ENCODE measurements at regions not wholly inside any gene's neighbourhood (a gene's known extent, or its start where the extent isn't known, plus 50 kb on each side); places are given as distances from the start of the nearest gene placed in this dataset.

DNA sequence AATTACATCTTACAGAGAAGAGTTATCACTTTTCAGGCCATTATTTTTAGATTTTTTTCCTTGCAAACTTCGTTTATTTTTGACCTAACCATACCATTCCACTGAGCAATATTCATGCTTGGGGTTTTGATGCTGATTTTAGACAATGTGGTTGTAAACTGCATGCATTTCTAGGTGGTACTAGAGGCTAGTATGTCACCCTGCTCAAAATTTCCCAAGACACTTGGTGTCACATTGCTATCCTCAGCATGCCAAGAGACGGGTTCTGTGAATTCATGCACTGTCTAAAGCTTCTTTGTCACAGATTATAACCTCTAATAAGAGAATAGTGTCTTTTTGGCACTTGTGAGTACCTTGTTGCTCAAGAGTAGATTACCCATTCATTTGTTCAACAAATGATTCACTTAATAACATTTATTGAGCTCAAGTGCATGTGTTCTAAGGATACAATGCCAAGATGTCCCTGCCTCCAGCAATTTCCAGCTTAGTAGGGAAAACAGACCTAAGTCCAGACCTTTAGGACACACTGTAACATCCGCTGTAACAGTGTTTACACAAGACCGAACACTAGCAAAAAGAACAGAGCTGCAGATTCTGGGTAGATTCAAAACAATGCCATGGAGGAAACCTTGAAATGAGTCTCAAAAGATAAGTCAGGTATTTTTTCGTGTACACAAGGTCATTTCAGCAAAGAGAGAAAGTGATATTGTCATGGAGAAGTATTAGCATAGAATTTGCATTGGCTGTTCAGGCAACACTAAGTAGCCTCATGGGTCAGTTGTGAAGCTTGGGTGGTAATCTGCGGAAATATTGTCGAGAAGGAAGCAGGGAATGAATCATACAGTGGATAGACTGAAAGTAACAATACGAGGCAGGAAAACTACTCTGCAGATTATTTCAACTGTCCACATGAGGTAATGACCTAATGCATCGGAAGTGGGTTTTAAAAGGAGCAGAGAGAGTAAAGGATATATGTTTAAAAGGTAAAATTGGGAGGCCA is 515.1 kb upstream of the ZFP42 start:
- Histone ChIP-seq H3K9me3 (ENCODE audit: insufficient read depth, low read length) (no peaks in the 10 kb centered on the region), H3K9ac (ENCODE audit: insufficient read length, low read depth) (no peak overlapping the region), H3K4me3 (ENCODE audit: insufficient read length, low read depth) (no peak overlapping the region), H3K4me1 (ENCODE audit: insufficient read depth, insufficient read length) (no peaks in the 10 kb centered on the region), H3K27me3 (ENCODE audit: insufficient read depth, insufficient read length) (no peaks in the 10 kb centered on the region), H3K36me3 (ENCODE audit: insufficient read depth, insufficient read length, low read length) (no peaks in the 10 kb centered on the region)
- no peak for DNase-seq (ENCODE audit: low read depth, low spot score)
- TF ChIP-seq ZNF274 (IDR thresholded peaks at IDR 0.05; ENCODE audit: low read depth, low read length), result no peak
- no peak for TF ChIP-seq YY1 (IDR thresholded peaks at IDR 0.05; ENCODE audit: insufficient read depth, insufficient read length)
- no peak for TF ChIP-seq SUZ12 (IDR thresholded peaks at IDR 0.05; ENCODE audit: extremely low read depth, insufficient read depth, insufficient read length)

DNA sequence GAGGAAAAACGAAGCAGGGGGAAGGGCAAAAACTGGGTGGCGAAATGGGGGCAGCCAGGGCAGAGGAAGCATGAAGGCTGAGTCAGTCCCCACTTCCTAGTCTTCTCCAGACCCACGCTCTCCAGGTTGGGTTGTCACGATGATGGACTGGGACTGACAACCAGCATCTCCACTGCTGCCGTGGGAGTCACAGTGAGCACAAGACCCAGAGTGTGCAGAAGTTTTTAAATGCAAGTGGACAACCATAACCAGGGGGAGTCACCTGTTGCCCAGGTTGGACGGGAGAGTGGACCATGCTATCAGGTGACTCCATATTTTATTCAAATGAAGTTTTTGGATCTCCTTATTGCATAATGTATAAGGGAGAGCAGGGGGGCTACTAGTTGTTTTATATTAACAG is 511.4 kb upstream of the ZFP42 start:
- H3K27me3 ChIP-seq (ENCODE audit: insufficient read depth, insufficient read length), result no peaks in the 10 kb centered on the region

DNA sequence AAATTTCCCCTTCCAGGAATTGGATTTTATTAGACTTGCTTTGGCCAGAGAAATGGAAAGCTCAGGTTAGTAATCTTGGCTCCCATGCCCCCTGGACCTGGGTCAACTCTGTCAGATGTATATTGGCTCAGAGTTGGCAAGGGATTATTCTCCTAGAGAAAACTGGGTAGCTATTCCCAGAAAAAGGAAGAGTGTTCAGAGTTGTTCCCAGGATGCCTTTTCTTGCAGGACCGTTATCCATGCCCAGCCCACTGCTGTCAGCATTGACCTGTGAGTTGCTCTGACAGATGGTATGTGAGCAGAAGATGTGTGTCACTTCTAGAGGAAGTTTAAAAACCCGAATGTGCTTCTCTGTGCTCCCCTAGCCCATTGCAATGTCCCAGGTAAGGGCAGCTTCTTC is 509.9 kb upstream of the ZFP42 start:
- Histone ChIP-seq H3K36me3 (ENCODE audit: insufficient read depth, insufficient read length, low read length) (no peaks in the 10 kb centered on the region), H3K4me3 (ENCODE audit: insufficient read length, low read depth) (no peak overlapping the region), H3K4me1 (ENCODE audit: insufficient read depth, insufficient read length) (no peaks in the 10 kb centered on the region), H3K9me3 (ENCODE audit: insufficient read depth, low read length) (no peaks in the 10 kb centered on the region; the same call in 1 of the 2 replicates), H3K27me3 (ENCODE audit: insufficient read depth, insufficient read length) (no peaks in the 10 kb centered on the region), H3K9ac (ENCODE audit: insufficient read length, low read depth) (no peak overlapping the region)
- no peak for TF ChIP-seq ZNF274 (IDR thresholded peaks at IDR 0.05; ENCODE audit: low read depth, low read length)
- DNase-seq (ENCODE audit: low read depth, low spot score), result no peak

More for the DNA sequence above, 511.4 kb upstream of the ZFP42 start:
- no peak overlapping the region for H3K9ac ChIP-seq (ENCODE audit: insufficient read length, low read depth)
- no peaks in the 10 kb centered on the region for H3K4me1 ChIP-seq (ENCODE audit: insufficient read depth, insufficient read length)
- no peaks in the 10 kb centered on the region for H3K36me3 ChIP-seq (ENCODE audit: insufficient read depth, insufficient read length, low read length)
- no peak overlapping the region for H3K4me3 ChIP-seq (ENCODE audit: insufficient read length, low read depth)
- no peaks in the 10 kb centered on the region; the same call in 1 of the 2 replicates for H3K9me3 ChIP-seq (ENCODE audit: insufficient read depth, low read length)
- no peak for DNase-seq (ENCODE audit: low read depth, low spot score)
- TF ChIP-seq YY1 (IDR thresholded peaks at IDR 0.05; ENCODE audit: insufficient read depth, insufficient read length) (no peak), ZNF274 (IDR thresholded peaks at IDR 0.05; ENCODE audit: low read depth, low read length) (no peak), SUZ12 (IDR thresholded peaks at IDR 0.05; ENCODE audit: extremely low read depth, insufficient read depth, insufficient read length) (no peak)

DNA sequence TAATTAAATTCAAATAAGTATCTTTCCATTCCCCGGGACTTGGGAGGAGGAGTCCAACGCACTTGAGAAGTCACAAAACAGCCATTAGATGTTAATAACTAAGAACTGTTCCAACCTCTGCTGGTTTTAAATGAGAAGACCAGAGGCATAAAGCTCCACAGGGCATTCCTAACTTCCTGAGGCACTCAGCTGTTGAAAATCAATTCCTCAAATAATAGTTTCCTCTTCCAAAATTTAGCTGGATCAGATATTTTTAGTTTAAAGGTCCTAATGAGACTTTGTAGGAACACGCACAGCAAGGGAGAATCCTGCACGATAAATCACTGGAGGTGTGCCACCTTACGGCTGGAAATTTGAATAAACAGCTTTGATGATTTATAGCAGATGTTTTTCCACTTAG is 504.3 kb upstream of the ZFP42 start:
- H3K9ac ChIP-seq (ENCODE audit: insufficient read length, low read depth), result no peak overlapping the region
- no peaks in the 10 kb centered on the region; the same call in 1 of the 2 replicates for H3K9me3 ChIP-seq (ENCODE audit: insufficient read depth, low read length)
- no peaks in the 10 kb centered on the region for H3K4me1 ChIP-seq (ENCODE audit: insufficient read depth, insufficient read length)
- no peak for DNase-seq (ENCODE audit: low read depth, low spot score)
- H3K27me3 ChIP-seq (ENCODE audit: insufficient read depth, insufficient read length), result no peaks in the 10 kb centered on the region
- no peak for TF ChIP-seq YY1 (IDR thresholded peaks at IDR 0.05; ENCODE audit: insufficient read depth, insufficient read length)
- TF ChIP-seq ZNF274 (IDR thresholded peaks at IDR 0.05; ENCODE audit: low read depth, low read length), result no peak
- TF ChIP-seq SUZ12 (IDR thresholded peaks at IDR 0.05; ENCODE audit: extremely low read depth, insufficient read depth, insufficient read length), result no peak
- H3K4me3 ChIP-seq (ENCODE audit: insufficient read length, low read depth), result no peak overlapping the region
- no peaks in the 10 kb centered on the region for H3K36me3 ChIP-seq (ENCODE audit: insufficient read depth, insufficient read length, low read length)

DNA sequence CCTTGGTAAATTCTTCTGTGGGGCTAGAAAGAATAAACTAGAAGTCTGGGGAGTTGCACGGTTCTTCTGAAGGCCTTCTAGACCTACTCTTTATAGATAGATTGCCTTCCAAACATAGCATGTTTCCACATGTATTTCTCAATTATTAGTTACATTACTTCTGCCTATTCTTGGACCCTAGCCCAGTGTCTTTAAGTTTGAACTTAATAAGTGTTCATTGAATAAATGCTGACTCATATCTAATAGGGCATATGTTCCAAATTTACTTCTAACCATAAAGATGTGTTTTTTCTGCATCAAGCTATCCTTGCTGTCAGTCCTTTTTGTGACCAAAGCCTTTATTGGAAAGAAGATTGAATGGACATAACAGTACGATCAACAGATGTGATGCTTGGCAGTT is 503.6 kb upstream of the ZFP42 start:
- no peaks in the 10 kb centered on the region for H3K27me3 ChIP-seq (ENCODE audit: insufficient read depth, insufficient read length)
- no peaks in the 10 kb centered on the region; the same call in 1 of the 2 replicates for H3K9me3 ChIP-seq (ENCODE audit: insufficient read depth, low read length)
- no peak for DNase-seq (ENCODE audit: low read depth, low spot score)
- no peaks in the 10 kb centered on the region for H3K4me1 ChIP-seq (ENCODE audit: insufficient read depth, insufficient read length)
- TF ChIP-seq ZNF274 (IDR thresholded peaks at IDR 0.05; ENCODE audit: low read depth, low read length) (no peak), SUZ12 (IDR thresholded peaks at IDR 0.05; ENCODE audit: extremely low read depth, insufficient read depth, insufficient read length) (no peak), YY1 (IDR thresholded peaks at IDR 0.05; ENCODE audit: insufficient read depth, insufficient read length) (no peak)
- no peak overlapping the region for H3K9ac ChIP-seq (ENCODE audit: insufficient read length, low read depth)
- H3K36me3 ChIP-seq (ENCODE audit: insufficient read depth, insufficient read length, low read length), result no peaks in the 10 kb centered on the region
- H3K4me3 ChIP-seq (ENCODE audit: insufficient read length, low read depth), result no peak overlapping the region

DNA sequence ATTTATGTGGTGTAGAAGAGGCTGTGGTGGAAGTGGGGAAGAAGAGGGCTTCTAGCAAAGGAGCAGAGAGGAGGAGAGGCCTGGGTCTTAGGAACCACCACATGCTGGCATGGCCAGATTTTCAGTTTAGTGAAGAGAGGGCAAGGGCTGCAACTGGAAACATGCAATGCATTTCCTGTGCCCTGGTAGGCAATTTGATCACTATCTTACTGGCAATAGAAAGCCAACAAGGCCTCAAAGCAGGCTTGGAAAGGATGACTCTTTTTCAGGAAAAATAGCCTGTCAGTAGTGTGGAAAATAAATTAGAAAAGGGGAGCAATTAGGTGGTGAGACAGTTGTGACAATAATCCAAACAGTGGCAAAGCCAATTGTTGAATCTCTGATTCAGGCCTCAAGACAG is 501.9 kb upstream of the ZFP42 start:
- no peak for TF ChIP-seq YY1 (IDR thresholded peaks at IDR 0.05; ENCODE audit: insufficient read depth, insufficient read length)
- H3K36me3 ChIP-seq (ENCODE audit: insufficient read depth, insufficient read length, low read length), result no peaks in the 10 kb centered on the region
- H3K4me1 ChIP-seq (ENCODE audit: insufficient read depth, insufficient read length), result no peaks in the 10 kb centered on the region
- no peaks in the 10 kb centered on the region for H3K27me3 ChIP-seq (ENCODE audit: insufficient read depth, insufficient read length)
- DNase-seq (ENCODE audit: low read depth, low spot score), result no peak
- H3K9ac ChIP-seq (ENCODE audit: insufficient read length, low read depth), result no peak overlapping the region
- H3K4me3 ChIP-seq (ENCODE audit: insufficient read length, low read depth), result no peak overlapping the region
- H3K9me3 ChIP-seq (ENCODE audit: insufficient read depth, low read length), result no peaks in the 10 kb centered on the region; the same call in 1 of the 2 replicates

DNA sequence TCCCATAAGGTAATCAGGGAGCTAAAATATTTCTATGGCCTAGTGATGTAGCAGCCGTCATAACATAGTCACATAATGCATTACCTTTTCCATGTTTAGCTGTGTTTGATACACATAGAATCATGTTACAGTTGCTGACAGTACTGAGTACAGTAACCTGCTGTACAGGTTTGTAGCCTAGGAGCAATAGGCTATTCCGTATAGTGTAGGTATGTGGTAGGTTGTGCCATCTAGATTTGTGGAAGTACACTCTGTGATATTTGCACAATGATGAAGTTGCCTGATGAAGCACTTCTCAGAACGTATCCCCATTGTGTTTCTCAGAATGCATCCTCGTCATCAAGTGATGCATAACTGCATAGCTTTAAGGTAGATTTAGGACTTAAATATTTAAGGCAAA is 495.6 kb upstream of the ZFP42 start:
- Histone ChIP-seq H3K9ac (ENCODE audit: insufficient read length, low read depth) (no peak overlapping the region), H3K27me3 (ENCODE audit: insufficient read depth, insufficient read length) (no peaks in the 10 kb centered on the region), H3K4me3 (ENCODE audit: insufficient read length, low read depth) (no peak overlapping the region), H3K4me1 (ENCODE audit: insufficient read depth, insufficient read length) (no peaks in the 10 kb centered on the region), H3K36me3 (ENCODE audit: insufficient read depth, insufficient read length, low read length) (no peaks in the 10 kb centered on the region), H3K9me3 (ENCODE audit: insufficient read depth, low read length) (no peaks in the 10 kb centered on the region)
- TF ChIP-seq YY1 (IDR thresholded peaks at IDR 0.05; ENCODE audit: insufficient read depth, insufficient read length) (no peak), SUZ12 (IDR thresholded peaks at IDR 0.05; ENCODE audit: extremely low read depth, insufficient read depth, insufficient read length) (no peak), ZNF274 (IDR thresholded peaks at IDR 0.05; ENCODE audit: low read depth, low read length) (no peak)
- DNase-seq (ENCODE audit: low read depth, low spot score), result no peak

Data from NT2/D1 (cell line).